ENCODE measurements at regions not wholly inside any gene's neighbourhood (a gene's known extent, or its start where the extent isn't known, plus 50 kb on each side); places are given as distances from the start of the nearest gene placed in this dataset.

GRCh38 chr4:156663663-156664062, 307.9 kb downstream of the PDGFC start:
- TF ChIP-seq POLR2A (IDR thresholded peaks at IDR 0.05) (no peak), POLR2AphosphoS5 (IDR thresholded peaks at IDR 0.05) (no peak), CTCF (IDR thresholded peaks at IDR 0.05) (no peak)

All from suprapubic skin (tissue), 4 donors.